Neuron (in vitro differentiated cells): ENCODE measurements at regions not wholly inside any gene's neighbourhood (a gene's known extent, or its start where the extent isn't known, plus 50 kb on each side); places are given as distances from the start of the nearest gene placed in this dataset.
A peak's percentile ranks its signal among the peaks of the same experiment; 100 is the strongest.

Source experiments
- H2AFZ ChIP-seq: one replicate; pipeline ENCODE4 v1.6.1; 2013; ENCODE audit warnings: low read depth, mild to moderate bottlenecking, inconsistent platforms, low read length, moderate library complexity
- H3K27me3 ChIP-seq: one replicate; pipeline ENCODE4 v1.6.1; 2013; ENCODE audit warnings: low read length; ENCODE audit not compliant: insufficient read depth
- H3K36me3 ChIP-seq: one replicate; pipeline ENCODE4 v1.6.1; 2013; ENCODE audit warnings: low read length; ENCODE audit not compliant: insufficient read depth
- H3K4me1 ChIP-seq: one replicate; pipeline ENCODE4 v1.6.1; 2013; ENCODE audit warnings: low read length; ENCODE audit not compliant: insufficient read depth
- H3K4me3 ChIP-seq: 2 replicates; pipeline ENCODE4 v1.5.1; 2013; ENCODE audit warnings: mild to moderate bottlenecking, low read length, moderate library complexity
- H3K9me3 ChIP-seq: one replicate; pipeline ENCODE4 v1.6.1; 2013; ENCODE audit warnings: low read length

GRCh38 chr2:161028581-161028980, 131.6 kb upstream of the TANK start:
- Histone ChIP-seq H2AFZ (no peak overlapping the region), H3K27me3 (no peaks in the 10 kb centered on the region), H3K4me1 (no peaks in the 10 kb centered on the region), H3K36me3 (no peaks in the 10 kb centered on the region), H3K4me3 (no peak overlapping the region), H3K9me3 (no peaks in the 10 kb centered on the region)

- no peak overlapping the region for H3K4me3 ChIP-seq
- no peak overlapping the region for H2AFZ ChIP-seq
- no peaks in the 10 kb centered on the region for H3K27me3 ChIP-seq
- no peaks in the 10 kb centered on the region for H3K9me3 ChIP-seq
- H3K36me3 ChIP-seq, result no peaks in the 10 kb centered on the region
- no peaks in the 10 kb centered on the region for H3K4me1 ChIP-seq
These were observed 130.9 kb upstream of the TANK start for GRCh38 chr2:161029321-161029720.

- H3K27me3 ChIP-seq, result no peaks in the 10 kb centered on the region
- no peak overlapping the region for H3K4me3 ChIP-seq
- H3K9me3 ChIP-seq, result no peaks in the 10 kb centered on the region
- H2AFZ ChIP-seq, result no peak overlapping the region
- no peaks in the 10 kb centered on the region for H3K4me1 ChIP-seq
- H3K36me3 ChIP-seq, result no peaks in the 10 kb centered on the region
These were observed 129.8 kb upstream of the TANK start for GRCh38 chr2:161030260-161031063.

- H3K4me1 ChIP-seq, result no peaks in the 10 kb centered on the region
- H3K27me3 ChIP-seq, result no peaks in the 10 kb centered on the region
- no peaks in the 10 kb centered on the region for H3K36me3 ChIP-seq
- H2AFZ ChIP-seq, result no peak overlapping the region
- no peak overlapping the region for H3K4me3 ChIP-seq
- no peaks in the 10 kb centered on the region for H3K9me3 ChIP-seq
These were observed 128.7 kb upstream of the TANK start for GRCh38 chr2:161031511-161031910.

- Histone ChIP-seq H3K4me1 (no peaks in the 10 kb centered on the region), H3K4me3 (no peak overlapping the region), H3K27me3 (no peaks in the 10 kb centered on the region)
These were observed 127.6 kb upstream of the TANK start for GRCh38 chr2:161032635-161033034.

GRCh38 chr2:161033059-161033660, 127.1 kb upstream of the TANK start:
- H3K36me3 ChIP-seq, result no peaks in the 10 kb centered on the region

More at GRCh38 chr2:161032635-161033034, 127.6 kb upstream of the TANK start:
- H2AFZ ChIP-seq, result no peak overlapping the region
- H3K9me3 ChIP-seq, result no peaks in the 10 kb centered on the region
- H3K36me3 ChIP-seq, result no peaks in the 10 kb centered on the region

GRCh38 chr2:161036926-161037325, 123.3 kb upstream of the TANK start:
- no peak overlapping the region for H3K4me3 ChIP-seq
- no peaks in the 10 kb centered on the region for H3K36me3 ChIP-seq
- H3K9me3 ChIP-seq, result no peaks in the 10 kb centered on the region
- H3K4me1 ChIP-seq, result peaks cover 10% of the 10 kb centered on the region
- H2AFZ ChIP-seq, result no peak overlapping the region
- H3K27me3 ChIP-seq, result no peaks in the 10 kb centered on the region

More at GRCh38 chr2:161033059-161033660, 127.1 kb upstream of the TANK start:
- Histone ChIP-seq H3K27me3 (no peaks in the 10 kb centered on the region), H3K4me3 (no peak overlapping the region), H3K9me3 (no peaks in the 10 kb centered on the region), H2AFZ (no peak overlapping the region), H3K4me1 (no peaks in the 10 kb centered on the region)

- Histone ChIP-seq H3K4me1 (peaks cover 32% of the 10 kb centered on the region), H3K36me3 (no peaks in the 10 kb centered on the region), H3K4me3 (no peak overlapping the region), H3K9me3 (no peaks in the 10 kb centered on the region), H3K27me3 (no peaks in the 10 kb centered on the region), H2AFZ (no peak overlapping the region)
These were observed 121.2 kb upstream of the TANK start for GRCh38 chr2:161039071-161039470.

- Histone ChIP-seq H3K4me1 (peaks cover 45% of the 10 kb centered on the region), H3K4me3 (no peak overlapping the region)
These were observed 118.9 kb upstream of the TANK start for GRCh38 chr2:161041356-161041755.

GRCh38 chr2:161042990-161043625, 117.1 kb upstream of the TANK start:
- Histone ChIP-seq H2AFZ (peak overlapping the region; percentile 35), H3K9me3 (no peaks in the 10 kb centered on the region), H3K4me3 (no peak overlapping the region), H3K27me3 (no peaks in the 10 kb centered on the region), H3K36me3 (no peaks in the 10 kb centered on the region), H3K4me1 (peaks cover 45% of the 10 kb centered on the region)

More at GRCh38 chr2:161041356-161041755, 118.9 kb upstream of the TANK start:
- Histone ChIP-seq H3K36me3 (no peaks in the 10 kb centered on the region), H3K9me3 (no peaks in the 10 kb centered on the region), H2AFZ (no peak overlapping the region), H3K27me3 (no peaks in the 10 kb centered on the region)

GRCh38 chr2:161044095-161044865, 115.9 kb upstream of the TANK start:
- Histone ChIP-seq H3K36me3 (no peaks in the 10 kb centered on the region), H3K4me1 (peaks cover 45% of the 10 kb centered on the region), H2AFZ (no peak overlapping the region), H3K4me3 (no peak overlapping the region), H3K27me3 (no peaks in the 10 kb centered on the region), H3K9me3 (no peaks in the 10 kb centered on the region)

- H2AFZ ChIP-seq, result no peak overlapping the region
- no peak overlapping the region for H3K4me3 ChIP-seq
- no peaks in the 10 kb centered on the region for H3K27me3 ChIP-seq
- no peaks in the 10 kb centered on the region for H3K9me3 ChIP-seq
- H3K36me3 ChIP-seq, result no peaks in the 10 kb centered on the region
- H3K4me1 ChIP-seq, result peaks cover 45% of the 10 kb centered on the region
These were observed 115.3 kb upstream of the TANK start for GRCh38 chr2:161044921-161045320.

GRCh38 chr2:161045726-161046125, 114.5 kb upstream of the TANK start:
- H2AFZ ChIP-seq, result no peak overlapping the region
- no peaks in the 10 kb centered on the region for H3K36me3 ChIP-seq
- no peaks in the 10 kb centered on the region for H3K27me3 ChIP-seq
- no peaks in the 10 kb centered on the region for H3K9me3 ChIP-seq
- H3K4me3 ChIP-seq, result no peak overlapping the region
- peaks cover 45% of the 10 kb centered on the region for H3K4me1 ChIP-seq
